HL-60/S4 treated with phorbol 12-myristate 13-acetate at 8.2 ng/mL for 4 days and 3 days (cell line): ENCODE measurements at regions not wholly inside any gene's neighbourhood (a gene's known extent, or its start where the extent isn't known, plus 50 kb on each side); places are given as distances from the start of the nearest gene placed in this dataset.
"Not testable (repeated sequence)": the region's sequence is repeated elsewhere in the genome, so short reads cannot be mapped to it uniquely, and the experiment has no call there.

Experiments
- in situ Hi-C: fragments of 300-500 bp; cut with MboI; formaldehyde crosslinking; loops from 2 replicates; pipeline ENCODE4 v1.15.0; 2022; ENCODE audit warnings: low sequenced_read_pairs

- in situ Hi-C loops, result no loop called here
Measured at GRCh38 chr15:93333796-93334195, 244.8 kb upstream of the RGMA start.

GRCh38 chr15:93333126-93333525, 244.1 kb upstream of the RGMA start:
- in situ Hi-C loops, result not testable (repeated sequence)

- in situ Hi-C loops, result no loop called here
Measured at GRCh38 chr15:93332168-93332553, 243.2 kb upstream of the RGMA start.

- in situ Hi-C loops, result no loop called here
Measured at GRCh38 chr15:93331545-93332167, 242.6 kb upstream of the RGMA start.

GRCh38 chr15:93330912-93331544, 242.0 kb upstream of the RGMA start:
- in situ Hi-C loops, result no loop called here

GRCh38 chr15:93327364-93327763, 238.4 kb upstream of the RGMA start:
- in situ Hi-C loops, result no loop called here

- in situ Hi-C loops, result no loop called here
Measured at GRCh38 chr15:93324186-93324975, 235.4 kb upstream of the RGMA start.

- in situ Hi-C loops, result no loop called here
Measured at GRCh38 chr15:93321881-93322282, 232.9 kb upstream of the RGMA start.

- in situ Hi-C loops, result no loop called here
Measured at GRCh38 chr15:93319121-93319814, 230.3 kb upstream of the RGMA start.

- in situ Hi-C loops, result no loop called here
Measured at GRCh38 chr15:93317772-93318171, 228.8 kb upstream of the RGMA start.

GRCh38 chr15:93314245-93314644, 225.2 kb upstream of the RGMA start:
- in situ Hi-C loops, result no loop called here

GRCh38 chr15:93312891-93313486, 224.0 kb upstream of the RGMA start:
- in situ Hi-C loops, result no loop called here

GRCh38 chr15:93311620-93312019, 222.6 kb upstream of the RGMA start:
- in situ Hi-C loops, result no loop called here

GRCh38 chr15:93308026-93308690, 219.1 kb upstream of the RGMA start:
- in situ Hi-C loops, result no loop called here

- in situ Hi-C loops, result no loop called here
Measured at GRCh38 chr15:93307513-93307912, 218.5 kb upstream of the RGMA start.

GRCh38 chr15:93305306-93305705, 216.3 kb upstream of the RGMA start:
- in situ Hi-C loops, result no loop called here

GRCh38 chr15:93302080-93302765, 213.2 kb upstream of the RGMA start:
- in situ Hi-C loops, result no loop called here

GRCh38 chr15:93300796-93301195, 211.8 kb upstream of the RGMA start:
- in situ Hi-C loops, result no loop called here

- in situ Hi-C loops, result no loop called here
Measured at GRCh38 chr15:93299675-93300074, 210.7 kb upstream of the RGMA start.

- in situ Hi-C loops, result no loop called here
Measured at GRCh38 chr15:93298901-93299300, 209.9 kb upstream of the RGMA start.
